Neural crest cell (in vitro differentiated cells): ENCODE measurements at regions not wholly inside any gene's neighbourhood (a gene's known extent, or its start where the extent isn't known, plus 50 kb on each side); places are given as distances from the start of the nearest gene placed in this dataset.
A peak's percentile ranks its signal among the peaks of the same experiment; 100 is the strongest.

Experiments
- DNase-seq: peaks from one replicate; pipeline ENCODE4 v3.0.0; 2021; ENCODE audit warnings: low read depth, mixed read lengths, low spot score
- H3K27ac Mint-ChIP-seq: one replicate; pipeline ENCODE4 v1.8.0; 2021; ENCODE audit warnings: mild to moderate bottlenecking, mixed read lengths; ENCODE audit not compliant: unreplicated experiment
- H3K27me3 Mint-ChIP-seq: 2 replicates; pipeline ENCODE4 v1.8.0; 2021; ENCODE audit warnings: low read depth, mild to moderate bottlenecking, mixed read lengths
- H3K36me3 Mint-ChIP-seq: 2 replicates; pipeline ENCODE4 v1.8.0; 2021; ENCODE audit warnings: low read depth, mild to moderate bottlenecking, mixed read lengths
- H3K4me1 Mint-ChIP-seq: 2 replicates; pipeline ENCODE4 v1.8.0; 2021; ENCODE audit warnings: mixed read lengths
- H3K4me3 Mint-ChIP-seq: one replicate; pipeline ENCODE4 v1.8.0; 2021; ENCODE audit warnings: mild to moderate bottlenecking, mixed read lengths
- H3K9me3 Mint-ChIP-seq: 2 replicates; pipeline ENCODE4 v1.8.0; 2021; ENCODE audit warnings: mixed read lengths
- TF ChIP-seq, protein P1 (sequence below): fragments of 200-600 bp; sonication (generic); conservative IDR thresholded peaks from 2 replicates; pipeline ENCODE4 v1.5.0; 2021; ENCODE audit warnings: antibody characterized with exemption, mild to moderate bottlenecking

- H3K9me3 Mint-ChIP-seq: peaks cover 2% of the 10 kb centered on the region
- peak overlapping the region; percentile 50 for H3K4me3 Mint-ChIP-seq
- DNase-seq: no peak
- no peaks in the 10 kb centered on the region for H3K27me3 Mint-ChIP-seq
- peaks cover 92% of the 10 kb centered on the region for H3K4me1 Mint-ChIP-seq
- TF ChIP-seq, protein P1, sequence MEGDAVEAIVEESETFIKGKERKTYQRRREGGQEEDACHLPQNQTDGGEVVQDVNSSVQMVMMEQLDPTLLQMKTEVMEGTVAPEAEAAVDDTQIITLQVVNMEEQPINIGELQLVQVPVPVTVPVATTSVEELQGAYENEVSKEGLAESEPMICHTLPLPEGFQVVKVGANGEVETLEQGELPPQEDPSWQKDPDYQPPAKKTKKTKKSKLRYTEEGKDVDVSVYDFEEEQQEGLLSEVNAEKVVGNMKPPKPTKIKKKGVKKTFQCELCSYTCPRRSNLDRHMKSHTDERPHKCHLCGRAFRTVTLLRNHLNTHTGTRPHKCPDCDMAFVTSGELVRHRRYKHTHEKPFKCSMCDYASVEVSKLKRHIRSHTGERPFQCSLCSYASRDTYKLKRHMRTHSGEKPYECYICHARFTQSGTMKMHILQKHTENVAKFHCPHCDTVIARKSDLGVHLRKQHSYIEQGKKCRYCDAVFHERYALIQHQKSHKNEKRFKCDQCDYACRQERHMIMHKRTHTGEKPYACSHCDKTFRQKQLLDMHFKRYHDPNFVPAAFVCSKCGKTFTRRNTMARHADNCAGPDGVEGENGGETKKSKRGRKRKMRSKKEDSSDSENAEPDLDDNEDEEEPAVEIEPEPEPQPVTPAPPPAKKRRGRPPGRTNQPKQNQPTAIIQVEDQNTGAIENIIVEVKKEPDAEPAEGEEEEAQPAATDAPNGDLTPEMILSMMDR: no peak
- H3K36me3 Mint-ChIP-seq: peaks cover 8% of the 10 kb centered on the region
- H3K27ac Mint-ChIP-seq: peak overlapping the region; percentile 35
These were observed 511.5 kb downstream of the ZNF608 start for GRCh38 chr5:124234770-124235562.

DNA sequence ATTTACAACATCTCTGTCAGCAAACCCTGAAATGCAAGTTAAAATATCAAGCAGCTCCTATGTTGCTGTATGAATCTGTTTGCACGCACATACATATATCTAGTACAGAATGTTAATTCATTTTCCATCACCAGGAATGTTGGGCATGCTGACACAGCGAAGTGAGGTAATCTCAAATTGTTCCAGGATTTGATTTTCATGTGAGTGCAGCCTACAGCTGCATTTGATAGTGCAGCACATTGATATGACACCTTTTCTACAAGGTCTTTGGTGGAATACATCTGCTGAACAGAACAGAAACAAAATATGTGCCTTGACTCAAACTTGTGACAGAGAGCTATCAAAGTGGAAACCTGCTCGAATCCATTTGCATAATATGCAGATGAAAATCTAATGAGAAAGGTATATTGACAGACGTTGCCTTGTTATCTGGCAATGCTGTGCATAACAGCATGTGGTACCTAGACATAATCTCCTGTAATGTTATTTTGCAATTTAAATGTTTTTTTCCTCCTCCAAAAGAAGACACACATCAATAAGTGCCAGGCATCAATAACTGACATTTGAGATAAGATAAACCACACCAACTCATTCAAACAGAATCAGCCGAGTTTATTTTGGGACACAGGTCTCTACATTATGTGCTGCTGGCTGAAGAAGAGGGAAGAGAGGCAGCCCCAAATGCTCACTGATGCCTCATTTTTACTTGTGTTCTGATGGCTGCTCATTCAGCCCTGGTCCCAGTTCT is 512.2 kb downstream of the ZNF608 start:
- peak overlapping the region; percentile 35 for H3K27ac Mint-ChIP-seq
- peaks cover 9% of the 10 kb centered on the region for H3K36me3 Mint-ChIP-seq
- H3K4me3 Mint-ChIP-seq: peak overlapping the region; percentile 50
- TF ChIP-seq, protein P1: no peak
- H3K9me3 Mint-ChIP-seq: peaks cover 3% of the 10 kb centered on the region
- no peaks in the 10 kb centered on the region for H3K27me3 Mint-ChIP-seq
- H3K4me1 Mint-ChIP-seq: peaks cover 87% of the 10 kb centered on the region
- DNase-seq: no peak

DNA sequence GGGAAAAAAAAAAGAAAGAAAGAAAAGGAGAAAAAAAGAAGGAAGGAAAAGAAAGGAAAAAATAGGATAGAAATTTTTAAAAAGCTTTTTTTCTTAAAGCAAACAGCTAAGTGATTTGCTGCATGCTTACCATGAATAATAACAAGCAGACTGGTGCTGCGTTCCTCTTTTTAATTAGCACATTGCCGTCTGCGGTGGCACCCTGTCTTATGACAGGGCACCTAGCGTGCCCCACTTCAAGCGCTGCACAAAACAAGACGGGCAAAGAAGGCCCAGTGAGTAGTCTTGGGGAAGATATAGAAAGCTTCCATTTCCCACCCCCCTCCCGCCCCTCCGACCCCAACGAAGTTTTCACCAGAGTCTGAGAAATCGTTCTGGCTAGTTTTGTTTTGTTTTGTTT is 513.9 kb downstream of the ZNF608 start:
- peaks cover 16% of the 10 kb centered on the region for H3K36me3 Mint-ChIP-seq
- no peak for DNase-seq
- H3K27me3 Mint-ChIP-seq: no peaks in the 10 kb centered on the region
- peaks cover 13% of the 10 kb centered on the region for H3K9me3 Mint-ChIP-seq
- peak overlapping the region; percentile 13 for H3K27ac Mint-ChIP-seq
- H3K4me1 Mint-ChIP-seq: peaks cover 74% of the 10 kb centered on the region
- TF ChIP-seq, protein P1: no peak
- peak overlapping the region; percentile 57 for H3K4me3 Mint-ChIP-seq

DNA sequence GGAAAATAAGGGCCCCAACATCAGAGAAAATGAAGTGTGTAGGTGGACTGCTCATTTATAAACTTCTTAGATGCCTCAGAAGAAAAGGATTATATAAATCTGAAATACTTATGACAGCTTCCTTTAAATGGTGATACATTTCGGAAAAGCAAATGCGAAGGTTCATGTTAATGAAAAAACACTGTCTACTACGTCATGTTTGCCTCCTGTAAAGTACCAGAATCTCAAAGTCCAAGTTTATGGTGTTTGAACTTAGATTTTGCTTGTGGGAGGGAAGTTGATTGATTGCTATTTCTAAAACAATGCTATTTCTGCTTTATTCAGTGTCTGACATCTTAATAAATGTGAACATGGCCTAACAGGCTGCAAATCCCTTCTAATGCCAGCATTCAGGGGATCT is 514.6 kb downstream of the ZNF608 start:
- Mint-ChIP-seq H3K27ac (peak overlapping the region; percentile 27), H3K36me3 (peaks cover 16% of the 10 kb centered on the region), H3K4me1 (peaks cover 67% of the 10 kb centered on the region), H3K4me3 (peak overlapping the region; percentile 40), H3K9me3 (peaks cover 13% of the 10 kb centered on the region), H3K27me3 (no peaks in the 10 kb centered on the region)
- TF ChIP-seq, protein P1: no peak
- no peak for DNase-seq

DNA sequence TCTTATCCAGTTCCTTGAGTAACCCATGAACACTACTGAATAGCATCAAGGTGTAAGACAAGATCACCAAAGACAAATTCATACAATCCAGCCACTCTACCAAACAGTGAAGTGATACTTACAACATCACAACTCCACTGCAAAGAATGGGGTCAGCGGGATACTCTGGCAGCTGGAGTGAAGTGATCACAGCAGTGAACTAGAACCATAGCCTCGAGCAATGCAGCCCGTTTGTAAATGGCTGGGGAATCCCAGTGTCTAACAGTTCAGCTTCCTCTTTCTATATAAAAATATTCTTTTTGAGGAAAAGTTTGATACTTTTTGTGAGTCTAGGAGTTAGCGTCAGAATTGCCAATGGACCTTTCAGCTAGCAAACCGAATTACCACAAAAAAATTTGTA is 515.2 kb downstream of the ZNF608 start:
- Mint-ChIP-seq H3K9me3 (peaks cover 13% of the 10 kb centered on the region), H3K27me3 (no peaks in the 10 kb centered on the region), H3K4me3 (peak overlapping the region; percentile 17), H3K4me1 (peaks cover 61% of the 10 kb centered on the region), H3K36me3 (peaks cover 16% of the 10 kb centered on the region), H3K27ac (no peak overlapping the region)
- no peak for DNase-seq
- TF ChIP-seq, protein P1: no peak
